K562 (cell line): ENCODE measurements at regions not wholly inside any gene's neighbourhood (a gene's known extent, or its start where the extent isn't known, plus 50 kb on each side); places are given as distances from the start of the nearest gene placed in this dataset.
A peak's percentile ranks its signal among the peaks of the same experiment; 100 is the strongest.

ENCODE experiments used
- ATAC-seq: fragments of 200-7000 bp; cut with Tn5 transposase; 3 replicates; pipeline ENCODE4 v1.9.1; 2020; ENCODE audit warnings: moderate library complexity
- BruUV-seq: library from RNA; stranded (reverse); fragments of 400-500 nt; replicated peaks from 2 replicates; lab custom pipeline; 2021; lab: Mats Ljungman, UMichigan
- CTCF ChIA-PET: fragments of 300-600 bp; formaldehyde crosslinking; extraction: SDS; loops from one replicate; lab custom pipeline; 2021; ENCODE audit warnings: low intra/inter-chr PET ratio; lab: Yijun Ruan, JAX
- POLR2A ChIA-PET: fragments of 300-600, 350-650 bp; sonication (Branson Sonifier 250); formaldehyde crosslinking; extraction: SDS; loops from one replicate; lab custom pipeline; 2021; ENCODE audit warnings: antibody characterized with exemption, inconsistent platforms; lab: Yijun Ruan, JAX
- DNase-seq, 4 experiments: peaks; one replicate each; pipeline versions ENCODE4 v3.0.0 to v3.0.0-alpha.2; 2011 to 2018; ENCODE audit warnings: low spot score in 3 of 4, mixed read lengths in 3 of 4; ENCODE audit errors: extremely low read depth in 1 of 4
- FAIRE-seq: peaks from 2 replicates; lab custom pipeline; 2011; peaks lifted over from hg19 to GRCh38; lab: Jason Lieb, UNC
- H2AFZ ChIP-seq: 2 replicates; pipeline ENCODE4 v1.6.0; 2011; ENCODE audit warnings: low read depth, low read length, control low read depth, inconsistent platforms
- H3K27ac ChIP-seq: fragments of 200-600 bp; 3 replicates; pipeline ENCODE4 v1.8.0; 2011; ENCODE audit warnings: low read depth, mild to moderate bottlenecking, control low read depth, inconsistent platforms, low read length, moderate library complexity, mixed read lengths; ENCODE audit errors: extremely low read depth
- H3K27me3 ChIP-seq, 2 experiments: fragments of 300-600 bp in 1 of 2; 2 replicates in 1 of 2; 3 replicates in 1 of 2; pipeline versions ENCODE4 v1.6.0 to v1.8.0; 2011; ENCODE audit warnings: inconsistent platforms in 2 of 2, low read length in 2 of 2, mild to moderate bottlenecking in 1 of 2, mixed read lengths in 1 of 2, moderate library complexity in 1 of 2; ENCODE audit not compliant: control insufficient read depth in 2 of 2, insufficient read depth in 2 of 2
- H3K36me3 ChIP-seq: fragments of 300-600 bp; 3 replicates; pipeline ENCODE4 v1.8.0; 2011; ENCODE audit warnings: mild to moderate bottlenecking, low read length, inconsistent platforms; ENCODE audit not compliant: control insufficient read depth, insufficient read depth
- H3K4me1 ChIP-seq, 2 experiments: fragments of 200-600 bp in 1 of 2; replicated peaks in 1 of 2; 2 replicates in 1 of 2; 3 replicates in 1 of 2; pipeline versions ENCODE4 v1.5.1 to v1.8.0; 2011; ENCODE audit warnings: inconsistent platforms in 2 of 2, low read length in 2 of 2, mild to moderate bottlenecking in 1 of 2, mixed read lengths in 1 of 2, moderate library complexity in 1 of 2; ENCODE audit not compliant: control insufficient read depth in 2 of 2, insufficient read depth in 2 of 2
- H3K4me2 ChIP-seq: 2 replicates; pipeline ENCODE4 v1.6.1; 2011; ENCODE audit warnings: low read length, control low read depth, inconsistent platforms, mixed read lengths; ENCODE audit not compliant: insufficient read depth
- H3K4me3 ChIP-seq: fragments of 200-600 bp; sonication (generic), shearing (Covaris generic); 2 replicates; pipeline ENCODE4 v1.5.1; 2016; ENCODE audit warnings: control low read depth, inconsistent platforms
- H3K79me2 ChIP-seq: fragments of 200-600 bp; 3 replicates; pipeline ENCODE4 v1.8.0; 2011; ENCODE audit warnings: low read length, inconsistent platforms; ENCODE audit not compliant: control insufficient read depth, insufficient read depth
- H3K9ac ChIP-seq, 2 experiments: 2 replicates each; pipeline versions ENCODE4 v1.6.0 to v1.6.1; 2011; ENCODE audit warnings: low read depth in 2 of 2, low read length in 2 of 2, control low read depth in 1 of 2, inconsistent platforms in 1 of 2, mild to moderate bottlenecking in 1 of 2, mixed read lengths in 1 of 2; ENCODE audit not compliant: insufficient read depth in 1 of 2
- H3K9me1 ChIP-seq: one replicate; pipeline ENCODE4 v1.6.0; 2011; ENCODE audit warnings: inconsistent platforms, mild to moderate bottlenecking, low read length, moderate library complexity; ENCODE audit not compliant: control insufficient read depth, insufficient read depth
- H3K9me3 ChIP-seq: replicated peaks from 2 replicates; pipeline ENCODE4 v1.5.1; 2011; ENCODE audit warnings: low read depth, low read length, inconsistent platforms; ENCODE audit not compliant: control insufficient read depth, insufficient read depth
- H4K20me1 ChIP-seq: replicated peaks from 2 replicates; pipeline ENCODE4 v1.6.1; 2011; ENCODE audit warnings: low read length, inconsistent platforms, mixed read lengths; ENCODE audit not compliant: control insufficient read depth, insufficient read depth
- ELF1 ChIP-seq: fragments of 200-800 bp; sonication (Bioruptor generic); IDR thresholded peaks from 2 replicates; pipeline ENCODE4 v1.6.1; 2016; ENCODE audit warnings: missing genetic modification characterization, missing compliant biosample characterization
- FIP1L1 ChIP-seq: fragments of 200-400 bp; formaldehyde crosslinking; IDR thresholded peaks from 2 replicates; pipeline ENCODE4 v1.6.1; 2018; ENCODE audit warnings: mild to moderate bottlenecking, low read depth, low read length; ENCODE audit not compliant: poor library complexity, severe bottlenecking
- WGBS: fragments of 100-300 bp; shearing (Covaris generic); methylation state at CpG from one replicate; pipeline ENCODE4 v1.1.6; 2016; ENCODE audit warnings: low coverage, mixed read lengths; ENCODE audit not compliant: insufficient coverage; ENCODE audit errors: missing lambda C conversion rate; 5-methylcytosine and 5-hydroxymethylcytosine counted together
- in situ Hi-C: fragments of 300-500 bp; cut with MboI; formaldehyde crosslinking; loops from 4 replicates; pipeline ENCODE4 v1.15.0; 2018; ENCODE audit warnings: inconsistent platforms, mixed read lengths
- intact Hi-C: fragments of 100-400 bp; cut with micrococcal nuclease; formaldehyde crosslinking; loops from 2 replicates; pipeline ENCODE4 v1.14.2; 2022
- TF ChIP-seq, protein P1 (sequence below), 2 experiments: IDR thresholded peaks; 2 replicates each; pipeline ENCODE4 v1.6.1; 2011; ENCODE audit warnings: borderline replicate concordance in 1 of 2, control low read depth in 1 of 2, low read depth in 1 of 2, low read length in 1 of 2, mild to moderate bottlenecking in 1 of 2, mixed read lengths in 1 of 2, moderate library complexity in 1 of 2; ENCODE audit not compliant: insufficient read depth in 1 of 2, insufficient read length in 1 of 2, poor library complexity in 1 of 2, severe bottlenecking in 1 of 2; ENCODE audit errors: extremely low read depth in 1 of 2
- TF ChIP-seq, protein P2 (sequence below), 3 experiments: IDR thresholded peaks in 2 of 3; conservative IDR thresholded peaks in 1 of 3; 2 replicates each; pipeline ENCODE4 v1.5.1; 2011 to 2012; ENCODE audit warnings: low read length in 3 of 3, mild to moderate bottlenecking in 3 of 3, control low read depth in 2 of 3, improper control_type of control experiment in 1 of 3, inconsistent platforms in 1 of 3, low read depth in 1 of 3, mixed read lengths in 1 of 3, moderate library complexity in 1 of 3; ENCODE audit not compliant: insufficient read depth in 2 of 3

DNA sequence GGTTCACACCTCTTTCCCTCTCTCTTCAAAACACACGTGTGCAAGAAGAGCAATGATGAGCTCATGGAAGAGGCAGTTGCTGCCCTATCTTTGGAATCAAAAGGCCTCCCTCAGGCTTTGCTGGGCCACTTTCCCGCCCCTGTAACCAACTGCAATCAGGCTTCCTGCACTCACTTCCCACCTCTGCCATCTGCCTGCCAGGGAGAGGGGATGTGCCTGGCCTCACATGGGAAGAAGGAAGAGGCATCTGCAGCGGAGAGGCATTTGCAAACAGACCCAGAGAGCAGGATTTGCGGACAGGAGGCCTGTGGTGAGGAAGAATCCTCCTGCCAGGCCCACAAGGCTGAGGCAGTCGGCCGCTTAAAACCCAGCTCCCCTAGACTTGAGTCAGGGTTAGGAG lies 175.6 kb upstream of the ATP10A start (continued):
- no peak for TF ChIP-seq ELF1 (tag)
- TF ChIP-seq, protein P1, sequence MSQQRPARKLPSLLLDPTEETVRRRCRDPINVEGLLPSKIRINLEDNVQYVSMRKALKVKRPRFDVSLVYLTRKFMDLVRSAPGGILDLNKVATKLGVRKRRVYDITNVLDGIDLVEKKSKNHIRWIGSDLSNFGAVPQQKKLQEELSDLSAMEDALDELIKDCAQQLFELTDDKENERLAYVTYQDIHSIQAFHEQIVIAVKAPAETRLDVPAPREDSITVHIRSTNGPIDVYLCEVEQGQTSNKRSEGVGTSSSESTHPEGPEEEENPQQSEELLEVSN (IDR thresholded peaks at IDR 0.05; ENCODE audit: borderline replicate concordance in 1 of 2, extremely low read depth in 1 of 2, insufficient read depth in 1 of 2, insufficient read length in 1 of 2, low read depth in 1 of 2, low read length in 1 of 2, poor library complexity in 1 of 2, severe bottlenecking in 1 of 2): peak in 1 of 2 experiments; percentile 11

DNA sequence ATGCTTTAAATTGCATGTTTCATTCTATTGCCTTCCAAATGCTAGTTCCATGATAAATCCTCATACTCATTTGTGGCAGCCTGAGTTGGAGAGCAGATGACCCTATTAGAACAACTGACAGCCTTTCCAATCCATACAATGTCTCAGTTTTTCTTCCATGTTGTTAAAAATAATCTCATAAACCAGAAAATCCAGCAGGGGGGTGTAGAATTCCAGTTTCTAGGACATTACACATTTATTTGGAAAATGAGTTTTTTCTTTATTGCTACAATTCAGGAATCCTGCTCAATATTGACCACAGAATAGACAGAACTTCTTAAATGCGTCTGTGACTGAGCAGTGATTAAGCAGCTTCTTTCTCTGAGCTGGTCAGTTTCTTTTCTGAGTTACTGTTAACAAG lies 174.2 kb upstream of the ATP10A start:
- no peaks in the 10 kb centered on the region for H4K20me1 ChIP-seq
- BruUV-seq: no TSS peak
- no peak for FAIRE-seq

More for the DNA sequence above, 174.2 kb upstream of the ATP10A start:
- Histone ChIP-seq H3K4me2 (no peak overlapping the region), H3K9me1 (no peaks in the 10 kb centered on the region), H3K9me3 (no peaks in the 10 kb centered on the region), H3K4me3 (no peak overlapping the region), H3K27ac (no peak overlapping the region), H3K36me3 (no peaks in the 10 kb centered on the region), H3K9ac (no peak overlapping the region), H2AFZ (no peak overlapping the region), H3K4me1 (no peaks in the 10 kb centered on the region), H3K79me2 (no peaks in the 10 kb centered on the region), H3K27me3 (no peaks in the 10 kb centered on the region; a peak in 1 of 5 replicates)
- DNase-seq (no peak), ATAC-seq (no peak)
- ChIA-PET POLR2A (no interaction called here), CTCF (no interaction called here)
- WGBS: 0% methylated on average over 1 of the region's 1 CpG
- intact Hi-C loops: no loop called here
- in situ Hi-C loops: no loop called here
- no peak for TF ChIP-seq FIP1L1
- TF ChIP-seq, protein P2, sequence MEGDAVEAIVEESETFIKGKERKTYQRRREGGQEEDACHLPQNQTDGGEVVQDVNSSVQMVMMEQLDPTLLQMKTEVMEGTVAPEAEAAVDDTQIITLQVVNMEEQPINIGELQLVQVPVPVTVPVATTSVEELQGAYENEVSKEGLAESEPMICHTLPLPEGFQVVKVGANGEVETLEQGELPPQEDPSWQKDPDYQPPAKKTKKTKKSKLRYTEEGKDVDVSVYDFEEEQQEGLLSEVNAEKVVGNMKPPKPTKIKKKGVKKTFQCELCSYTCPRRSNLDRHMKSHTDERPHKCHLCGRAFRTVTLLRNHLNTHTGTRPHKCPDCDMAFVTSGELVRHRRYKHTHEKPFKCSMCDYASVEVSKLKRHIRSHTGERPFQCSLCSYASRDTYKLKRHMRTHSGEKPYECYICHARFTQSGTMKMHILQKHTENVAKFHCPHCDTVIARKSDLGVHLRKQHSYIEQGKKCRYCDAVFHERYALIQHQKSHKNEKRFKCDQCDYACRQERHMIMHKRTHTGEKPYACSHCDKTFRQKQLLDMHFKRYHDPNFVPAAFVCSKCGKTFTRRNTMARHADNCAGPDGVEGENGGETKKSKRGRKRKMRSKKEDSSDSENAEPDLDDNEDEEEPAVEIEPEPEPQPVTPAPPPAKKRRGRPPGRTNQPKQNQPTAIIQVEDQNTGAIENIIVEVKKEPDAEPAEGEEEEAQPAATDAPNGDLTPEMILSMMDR (IDR thresholded peaks at IDR 0.05 in 2 of 3, conservative IDR thresholded peaks at IDR 0.05 in 1 of 3; ENCODE audit: insufficient read depth in 2 of 3, low read depth in 1 of 3, low read length in 3 of 3): peak in 1 of 3 experiments; percentile 23; a peak in 2 of 6 replicates
- TF ChIP-seq, all 486 proteins: peak for 1
